SK-N-SH treated with all-trans-retinoic acid at 6 μM for 48 hours (cell line): ENCODE measurements at regions not wholly inside any gene's neighbourhood (a gene's known extent, or its start where the extent isn't known, plus 50 kb on each side); places are given as distances from the start of the nearest gene placed in this dataset.

Source experiments
- ATAC-seq: fragments of 200-7000 bp; cut with Tn5 transposase; 3 replicates; pipeline ENCODE4 v1.9.1; 2020; ENCODE audit warnings: mild to moderate bottlenecking, moderate library complexity
- ARNTL ChIP-seq: fragments of 450-650 bp; formaldehyde crosslinking; IDR thresholded peaks from 2 replicates; pipeline ENCODE4 v1.5.0; 2020; ENCODE audit warnings: low read depth, mild to moderate bottlenecking, moderate library complexity, borderline replicate concordance
- CREB5 ChIP-seq: fragments of 250-450 bp; sonication (Bioruptor Pico); IDR thresholded peaks from 2 replicates; pipeline ENCODE4 v1.5.1; 2020; ENCODE audit warnings: low read depth, mild to moderate bottlenecking, moderate library complexity
- CSDC2 ChIP-seq: fragments of 250-450 bp; sonication (Bioruptor Pico); IDR thresholded peaks from 2 replicates; pipeline ENCODE4 v1.5.0; 2020; ENCODE audit warnings: mild to moderate bottlenecking, moderate library complexity
- ESRRG ChIP-seq: fragments of 250-450 bp; sonication (Bioruptor Pico); IDR thresholded peaks from 2 replicates; pipeline ENCODE4 v1.6.1; 2021; ENCODE audit warnings: mild to moderate bottlenecking
- GLIS3 ChIP-seq: fragments of 250-450 bp; sonication (Bioruptor Pico); IDR thresholded peaks from 2 replicates; pipeline ENCODE4 v1.5.0; 2020; ENCODE audit warnings: mild to moderate bottlenecking, moderate library complexity
- ISL1 ChIP-seq: fragments of 250-450 bp; sonication (Bioruptor Pico); IDR thresholded peaks from 2 replicates; pipeline ENCODE4 v2.1.2; 2022; ENCODE audit warnings: mild to moderate bottlenecking, moderate library complexity
- OSR1 ChIP-seq: fragments of 250-450 bp; sonication (Bioruptor Pico); IDR thresholded peaks from 2 replicates; pipeline ENCODE4 v1.8.0; 2022; ENCODE audit warnings: moderate library complexity, mild to moderate bottlenecking, inconsistent platforms
- SNAI2 ChIP-seq: fragments of 250-450 bp; sonication (Bioruptor Pico); IDR thresholded peaks from 2 replicates; pipeline ENCODE4 v1.5.0; 2020; ENCODE audit warnings: mild to moderate bottlenecking, moderate library complexity
- TCF4 ChIP-seq: fragments of 250-450 bp; sonication (Bioruptor Pico); IDR thresholded peaks from 2 replicates; pipeline ENCODE4 v1.8.0; 2021; ENCODE audit warnings: mild to moderate bottlenecking, moderate library complexity, borderline replicate concordance
- TSHZ2 ChIP-seq: fragments of 250-450 bp; sonication (Bioruptor Pico); IDR thresholded peaks from 2 replicates; pipeline ENCODE4 v1.5.0; 2020; ENCODE audit warnings: mild to moderate bottlenecking, moderate library complexity
- ZC3H10 ChIP-seq: fragments of 250-450 bp; sonication (Bioruptor Pico); IDR thresholded peaks from 2 replicates; pipeline ENCODE4 v1.5.1; 2021; ENCODE audit warnings: mild to moderate bottlenecking, moderate library complexity
- ZFP30 ChIP-seq: fragments of 450-650 bp; formaldehyde crosslinking; IDR thresholded peaks from 2 replicates; pipeline ENCODE4 v1.5.0; 2022; ENCODE audit warnings: mild to moderate bottlenecking, moderate library complexity
- ZNF565 ChIP-seq: fragments of 450-650 bp; formaldehyde crosslinking; conservative IDR thresholded peaks from 2 replicates; pipeline ENCODE4 v1.5.0; 2020; ENCODE audit warnings: low read depth, mild to moderate bottlenecking, moderate library complexity
- ZNF70 ChIP-seq: fragments of 450-650 bp; formaldehyde crosslinking; IDR thresholded peaks from 2 replicates; pipeline ENCODE4 v1.5.0; 2020; ENCODE audit warnings: mild to moderate bottlenecking, moderate library complexity
- ZNF8 ChIP-seq: fragments of 450-650 bp; formaldehyde crosslinking; IDR thresholded peaks from 2 replicates; pipeline ENCODE4 v1.5.0; 2020; ENCODE audit warnings: mild to moderate bottlenecking, moderate library complexity
- TF ChIP-seq, protein P1 (sequence below): fragments of 250-450 bp; sonication (Bioruptor Pico); IDR thresholded peaks from 2 replicates; pipeline ENCODE4 v1.5.1; 2021; ENCODE audit warnings: mild to moderate bottlenecking, moderate library complexity
- TF ChIP-seq, protein P2 (sequence below): fragments of 250-450 bp; sonication (Bioruptor Pico); IDR thresholded peaks from 2 replicates; pipeline ENCODE4 v1.8.0; 2021; ENCODE audit warnings: low read depth, mild to moderate bottlenecking, moderate library complexity, borderline replicate concordance
- TF ChIP-seq, protein P3 (sequence below): fragments of 250-450 bp; sonication (Bioruptor Pico); IDR thresholded peaks from 2 replicates; pipeline ENCODE4 v1.8.0; 2020; ENCODE audit warnings: mild to moderate bottlenecking, moderate library complexity, borderline replicate concordance

- TF ChIP-seq CREB5 = no peak
- TF ChIP-seq ZNF8 (CRISPR knock-in tag) = no peak
- no peak for TF ChIP-seq ZFP30
- TF ChIP-seq, protein P1, sequence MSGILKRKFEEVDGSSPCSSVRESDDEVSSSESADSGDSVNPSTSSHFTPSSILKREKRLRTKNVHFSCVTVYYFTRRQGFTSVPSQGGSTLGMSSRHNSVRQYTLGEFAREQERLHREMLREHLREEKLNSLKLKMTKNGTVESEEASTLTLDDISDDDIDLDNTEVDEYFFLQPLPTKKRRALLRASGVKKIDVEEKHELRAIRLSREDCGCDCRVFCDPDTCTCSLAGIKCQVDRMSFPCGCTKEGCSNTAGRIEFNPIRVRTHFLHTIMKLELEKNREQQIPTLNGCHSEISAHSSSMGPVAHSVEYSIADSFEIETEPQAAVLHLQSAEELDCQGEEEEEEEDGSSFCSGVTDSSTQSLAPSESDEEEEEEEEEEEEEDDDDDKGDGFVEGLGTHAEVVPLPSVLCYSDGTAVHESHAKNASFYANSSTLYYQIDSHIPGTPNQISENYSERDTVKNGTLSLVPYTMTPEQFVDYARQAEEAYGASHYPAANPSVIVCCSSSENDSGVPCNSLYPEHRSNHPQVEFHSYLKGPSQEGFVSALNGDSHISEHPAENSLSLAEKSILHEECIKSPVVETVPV (CRISPR knock-in tag) = no peak
- TF ChIP-seq ISL1 (CRISPR knock-in tag) = no peak
- no peak for TF ChIP-seq ESRRG (CRISPR knock-in tag)
- TF ChIP-seq ZNF565 (CRISPR knock-in tag) = no peak
- TF ChIP-seq, protein P2, sequence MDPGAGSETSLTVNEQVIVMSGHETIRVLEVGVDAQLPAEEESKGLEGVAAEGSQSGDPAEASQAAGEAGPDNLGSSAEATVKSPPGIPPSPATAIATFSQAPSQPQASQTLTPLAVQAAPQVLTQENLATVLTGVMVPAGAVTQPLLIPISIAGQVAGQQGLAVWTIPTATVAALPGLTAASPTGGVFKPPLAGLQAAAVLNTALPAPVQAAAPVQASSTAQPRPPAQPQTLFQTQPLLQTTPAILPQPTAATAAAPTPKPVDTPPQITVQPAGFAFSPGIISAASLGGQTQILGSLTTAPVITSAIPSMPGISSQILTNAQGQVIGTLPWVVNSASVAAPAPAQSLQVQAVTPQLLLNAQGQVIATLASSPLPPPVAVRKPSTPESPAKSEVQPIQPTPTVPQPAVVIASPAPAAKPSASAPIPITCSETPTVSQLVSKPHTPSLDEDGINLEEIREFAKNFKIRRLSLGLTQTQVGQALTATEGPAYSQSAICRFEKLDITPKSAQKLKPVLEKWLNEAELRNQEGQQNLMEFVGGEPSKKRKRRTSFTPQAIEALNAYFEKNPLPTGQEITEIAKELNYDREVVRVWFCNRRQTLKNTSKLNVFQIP (CRISPR knock-in tag) = no peak
- TF ChIP-seq SNAI2 (CRISPR knock-in tag) = no peak
- TF ChIP-seq ZNF70 (CRISPR knock-in tag) = no peak
- no peak for TF ChIP-seq ZC3H10
- TF ChIP-seq ARNTL (CRISPR knock-in tag) = no peak
- TF ChIP-seq GLIS3 (CRISPR knock-in tag) = no peak
- no peak for TF ChIP-seq TCF4 (CRISPR knock-in tag)
- no peak for ATAC-seq
These were observed 222.3 kb downstream of the ENC1 start for GRCh38 chr5:74418261-74418660.

DNA sequence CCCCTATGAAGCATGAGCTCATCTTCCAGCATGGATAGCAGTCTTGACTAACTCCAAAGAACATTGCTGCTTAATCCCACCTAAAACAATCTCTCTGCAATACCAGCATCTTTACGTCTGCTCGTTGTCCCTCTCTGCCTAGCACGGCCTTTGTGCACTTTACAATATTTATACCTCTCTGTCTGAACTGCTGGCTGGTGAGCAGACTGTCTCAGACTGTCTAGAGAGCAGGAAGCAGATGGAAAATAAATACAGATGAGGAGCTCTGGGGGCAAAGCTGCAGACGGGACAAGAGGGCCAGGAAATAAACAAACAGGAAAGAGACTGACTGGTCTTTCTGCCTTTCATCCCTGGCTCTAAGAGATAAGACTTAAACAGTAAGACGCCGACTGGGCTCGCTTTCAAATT is 224.8 kb downstream of the ENC1 start:
- TF ChIP-seq, protein P1 (CRISPR knock-in tag) = no peak
- TF ChIP-seq OSR1 (CRISPR knock-in tag) = no peak
- TF ChIP-seq, all 23 proteins: peak for 0
- no peak for ATAC-seq

DNA sequence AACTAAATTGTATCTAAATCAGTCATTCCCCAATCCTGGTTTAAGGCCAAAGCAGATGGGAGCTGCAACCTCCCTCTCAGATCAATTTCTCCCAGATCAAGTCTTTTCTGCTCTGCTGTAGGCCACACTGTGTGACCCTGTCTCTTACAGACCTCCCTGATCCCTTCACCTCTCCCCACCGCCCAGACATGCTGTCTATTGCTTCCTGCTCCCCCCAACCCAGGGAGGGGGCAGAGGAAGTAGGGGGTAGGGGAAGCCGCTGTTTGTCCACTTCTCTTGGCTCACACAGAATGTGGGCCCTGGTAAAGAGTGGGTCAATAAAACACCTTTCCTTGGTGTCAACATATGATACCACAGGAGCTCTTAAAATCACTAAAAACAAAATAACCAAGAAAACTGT is 226.3 kb downstream of the ENC1 start:
- ATAC-seq = no peak
- no peak for TF ChIP-seq SNAI2 (CRISPR knock-in tag)
- TF ChIP-seq, protein P2 (CRISPR knock-in tag) = no peak
- TF ChIP-seq, protein P1 (CRISPR knock-in tag) = no peak
- TF ChIP-seq, protein P3, sequence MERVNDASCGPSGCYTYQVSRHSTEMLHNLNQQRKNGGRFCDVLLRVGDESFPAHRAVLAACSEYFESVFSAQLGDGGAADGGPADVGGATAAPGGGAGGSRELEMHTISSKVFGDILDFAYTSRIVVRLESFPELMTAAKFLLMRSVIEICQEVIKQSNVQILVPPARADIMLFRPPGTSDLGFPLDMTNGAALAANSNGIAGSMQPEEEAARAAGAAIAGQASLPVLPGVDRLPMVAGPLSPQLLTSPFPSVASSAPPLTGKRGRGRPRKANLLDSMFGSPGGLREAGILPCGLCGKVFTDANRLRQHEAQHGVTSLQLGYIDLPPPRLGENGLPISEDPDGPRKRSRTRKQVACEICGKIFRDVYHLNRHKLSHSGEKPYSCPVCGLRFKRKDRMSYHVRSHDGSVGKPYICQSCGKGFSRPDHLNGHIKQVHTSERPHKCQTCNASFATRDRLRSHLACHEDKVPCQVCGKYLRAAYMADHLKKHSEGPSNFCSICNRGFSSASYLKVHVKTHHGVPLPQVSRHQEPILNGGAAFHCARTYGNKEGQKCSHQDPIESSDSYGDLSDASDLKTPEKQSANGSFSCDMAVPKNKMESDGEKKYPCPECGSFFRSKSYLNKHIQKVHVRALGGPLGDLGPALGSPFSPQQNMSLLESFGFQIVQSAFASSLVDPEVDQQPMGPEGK (CRISPR knock-in tag) = no peak
- TF ChIP-seq TSHZ2 = no peak
- TF ChIP-seq ARNTL (CRISPR knock-in tag) = no peak
- TF ChIP-seq CSDC2 (CRISPR knock-in tag) = no peak
- no peak for TF ChIP-seq ZFP30
- no peak for TF ChIP-seq ZNF565 (CRISPR knock-in tag)
- no peak for TF ChIP-seq ISL1 (CRISPR knock-in tag)
- TF ChIP-seq, all 23 proteins: peak for 0
